ENCODE measurements at regions not wholly inside any gene's neighbourhood (a gene's known extent, or its start where the extent isn't known, plus 50 kb on each side); places are given as distances from the start of the nearest gene placed in this dataset.
A peak's percentile ranks its signal among the peaks of the same experiment; 100 is the strongest.

DNA sequence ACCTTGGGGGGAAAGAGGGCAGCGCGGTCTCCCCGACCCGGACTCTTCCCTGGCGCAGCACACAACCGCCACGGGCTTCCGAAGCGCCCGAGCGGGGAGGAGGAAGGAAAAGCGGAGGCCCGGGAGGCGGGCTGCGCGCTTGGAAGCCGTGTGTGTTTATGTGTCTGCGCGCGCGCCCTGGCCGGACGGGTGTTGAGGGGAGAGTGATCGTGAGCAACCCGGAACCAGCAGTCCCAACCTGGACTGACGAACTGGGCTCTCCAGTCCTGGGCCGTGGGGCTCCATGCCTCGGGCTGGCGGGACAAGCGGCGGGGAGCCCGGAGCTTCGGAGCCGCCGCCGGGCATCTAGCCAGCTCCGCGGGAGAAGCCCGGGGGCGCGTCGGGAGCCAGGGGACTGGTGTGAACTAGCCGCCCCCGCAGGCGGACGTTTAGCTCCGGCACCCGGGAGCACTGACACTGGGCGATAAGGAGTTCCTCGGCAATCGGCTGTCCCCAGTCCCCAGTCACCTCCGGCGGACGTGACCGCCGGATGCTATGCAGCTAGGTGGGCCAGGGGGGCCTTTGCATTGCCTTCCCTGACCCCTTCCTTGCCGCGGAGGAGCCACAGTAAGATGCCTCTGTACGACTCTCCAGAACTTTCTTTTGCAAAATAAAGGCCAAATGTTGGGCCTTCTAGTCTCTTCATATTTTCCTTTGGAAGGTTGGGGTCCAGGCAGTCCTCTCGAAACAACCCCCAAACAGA is 74.8 kb upstream of the BCOR start:
- intact Hi-C loops (cut with micrococcal nuclease) (loop anchor here (1.0 to 10.0 kb wide), 3 partner anchors 417 to 1368 kb away; partner anchors contain the start of gene MID1IP1), dilution Hi-C loops (cut with MboI; ENCODE audit: extremely low pct_ligation_motif_present, low sequenced_read_pairs) (no loop called here)
- H3K4me1 ChIP-seq (ENCODE audit: control insufficient read depth, extremely low read depth, insufficient read depth, low read length), result peaks cover 44% of the 10 kb centered on the region
- peak overlapping the region; percentile 75 for H3K9ac ChIP-seq (replicated peaks; ENCODE audit: extremely low read depth, insufficient read depth, low read length)
- H3K4me2 ChIP-seq (ENCODE audit: insufficient read depth, low read length), result peak overlapping the region; percentile 2
- H3K36me3 ChIP-seq (ENCODE audit: control insufficient read depth in 2 of 2, extremely low read depth in 1 of 2, insufficient read depth in 2 of 2, low read length in 2 of 2), result no peaks in the 10 kb centered on the region
- peak; percentile 88 for FAIRE-seq
- peak; percentile 58 for DNase-seq (ENCODE audit: low read depth, low spot score)
- no peaks in the 10 kb centered on the region for H3K9me3 ChIP-seq (replicated peaks; ENCODE audit: control insufficient read depth, insufficient read depth, low read length)
- no peaks in the 10 kb centered on the region for H3K9me1 ChIP-seq (replicated peaks; ENCODE audit: control insufficient read depth, extremely low read depth, insufficient read depth, low read length)
- peak; percentile 31 for TF ChIP-seq GATA2 (IDR thresholded peaks at IDR 0.05; ENCODE audit: insufficient read depth, insufficient read length, low read depth, low read length)
- peak; percentile 44 for TF ChIP-seq POLR2AphosphoS5 (IDR thresholded peaks at IDR 0.05; ENCODE audit: insufficient read depth, low read depth, low read length)
- TF ChIP-seq, protein P1, sequence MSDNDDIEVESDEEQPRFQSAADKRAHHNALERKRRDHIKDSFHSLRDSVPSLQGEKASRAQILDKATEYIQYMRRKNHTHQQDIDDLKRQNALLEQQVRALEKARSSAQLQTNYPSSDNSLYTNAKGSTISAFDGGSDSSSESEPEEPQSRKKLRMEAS (IDR thresholded peaks at IDR 0.05; ENCODE audit: insufficient read depth, insufficient read length), result no peak
- H4K20me1 ChIP-seq (replicated peaks; ENCODE audit: control insufficient read depth, extremely low read depth, insufficient read depth, low read length), result no peaks in the 10 kb centered on the region
- no peaks in the 10 kb centered on the region for H3K79me2 ChIP-seq (ENCODE audit: control insufficient read depth, insufficient read depth, low read length)
- H3K27me3 ChIP-seq (ENCODE audit: control insufficient read depth in 2 of 2, insufficient read depth in 2 of 2, low read length in 2 of 2), result no peaks in the 10 kb centered on the region
- ChIA-PET CTCF (no interaction called here), POLR2A (interaction anchor here (0.6 kb wide), 1 partner anchor 12 kb away, joined by 3 read pairs; no protein-coding TSS in a partner anchor)
- H3K27ac ChIP-seq (ENCODE audit: insufficient read depth, low read depth, low read length), result peak overlapping the region; percentile 91
- TSS peak; percentile 26 for BruUV-seq (replicated peaks)
- peak overlapping the region; percentile 46 for H2AFZ ChIP-seq (ENCODE audit: low read depth, low read length)
- H3K4me3 ChIP-seq (replicated peaks in 1 of 3; ENCODE audit: insufficient read depth in 1 of 3, low read depth in 1 of 3, low read length in 3 of 3), result peak overlapping the region in 1 of 3 experiments; percentile 28

DNA sequence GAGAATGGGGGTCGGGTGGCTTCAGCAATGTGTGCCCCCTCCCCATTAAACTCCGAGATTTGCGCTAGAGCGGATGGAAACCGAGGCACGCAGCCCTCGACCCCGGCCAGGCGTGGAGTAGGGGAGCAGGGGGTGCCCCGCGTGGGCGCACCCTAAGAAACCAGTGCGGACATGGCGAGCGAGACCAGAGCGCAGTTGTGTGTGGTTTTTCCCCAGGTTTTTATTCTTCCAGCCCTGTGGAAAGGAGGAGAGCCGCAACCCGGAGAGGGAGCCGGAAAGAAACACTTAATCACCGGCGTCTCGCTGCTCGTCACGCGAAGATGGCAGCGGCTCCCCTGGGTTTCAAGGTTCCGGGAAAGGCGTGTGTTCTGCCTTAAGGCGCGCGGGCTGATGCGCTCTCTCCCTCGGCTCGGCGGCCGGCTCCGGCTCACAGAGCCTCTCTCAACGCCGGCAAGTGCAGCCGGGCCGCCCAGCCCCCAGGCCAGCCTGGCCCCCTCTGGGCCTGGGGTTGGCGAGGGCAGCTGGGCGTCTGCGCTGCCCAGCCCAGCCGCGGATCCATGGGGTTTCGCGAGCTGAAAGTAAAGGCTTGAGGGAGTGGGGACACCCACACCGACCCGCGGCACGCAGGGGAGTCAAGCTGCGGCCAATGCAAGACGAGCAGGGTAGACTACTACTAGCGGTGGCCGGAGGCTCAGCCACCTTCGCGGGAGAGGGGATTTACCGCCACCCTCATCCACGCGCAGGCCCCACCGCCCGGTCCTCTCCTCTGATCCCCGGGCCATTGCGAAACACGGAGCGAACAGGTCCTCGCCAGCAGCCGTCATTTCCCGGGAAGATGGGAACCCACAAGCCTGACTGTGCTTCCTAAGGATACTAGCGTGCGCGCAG is 74.0 kb upstream of the BCOR start:
- BruUV-seq (replicated peaks), result TSS peak; percentile 9
- H3K4me2 ChIP-seq (ENCODE audit: insufficient read depth, low read length), result peak overlapping the region; percentile 44
- H3K9ac ChIP-seq (replicated peaks; ENCODE audit: extremely low read depth, insufficient read depth, low read length), result peak overlapping the region; percentile 75
- no peaks in the 10 kb centered on the region for H3K9me1 ChIP-seq (replicated peaks; ENCODE audit: control insufficient read depth, extremely low read depth, insufficient read depth, low read length)
- DNase-seq (ENCODE audit: low read depth, low spot score), result peak; percentile 25
- H3K4me3 ChIP-seq (replicated peaks in 1 of 3; ENCODE audit: insufficient read depth in 1 of 3, low read depth in 1 of 3, low read length in 3 of 3), result peak overlapping the region in 2 of 3 experiments; percentile 1 to 28
- no peaks in the 10 kb centered on the region for H4K20me1 ChIP-seq (replicated peaks; ENCODE audit: control insufficient read depth, extremely low read depth, insufficient read depth, low read length)
- H2AFZ ChIP-seq (ENCODE audit: low read depth, low read length), result peak overlapping the region; percentile 46
- no peaks in the 10 kb centered on the region for H3K36me3 ChIP-seq (ENCODE audit: control insufficient read depth in 2 of 2, extremely low read depth in 1 of 2, insufficient read depth in 2 of 2, low read length in 2 of 2)
- no peaks in the 10 kb centered on the region for H3K27me3 ChIP-seq (ENCODE audit: control insufficient read depth in 2 of 2, insufficient read depth in 2 of 2, low read length in 2 of 2)
- ChIA-PET POLR2A (interaction anchor here (0.6 kb wide), 1 partner anchor 12 kb away, joined by 3 read pairs; no protein-coding TSS in a partner anchor), CTCF (no interaction called here)
- peak; percentile 83 for FAIRE-seq
- H3K79me2 ChIP-seq (ENCODE audit: control insufficient read depth, insufficient read depth, low read length), result no peaks in the 10 kb centered on the region
- TF ChIP-seq FOS (IDR thresholded peaks at IDR 0.05; ENCODE audit: borderline replicate concordance, insufficient read depth, low read length) (no peak), POLR2A (IDR thresholded peaks at IDR 0.05; ENCODE audit: low read depth, low read length) (no peak), GATA2 (IDR thresholded peaks at IDR 0.05; ENCODE audit: insufficient read depth, insufficient read length, low read depth, low read length) (no peak), MYC (IDR thresholded peaks at IDR 0.05; ENCODE audit: low read depth, low read length) (no peak), JUN (IDR thresholded peaks at IDR 0.05; ENCODE audit: borderline replicate concordance, insufficient read depth, insufficient read length, low read depth) (no peak), EZH2 (IDR thresholded peaks at IDR 0.05; ENCODE audit: borderline replicate concordance, low read depth, low read length, severe bottlenecking) (no peak), POLR2AphosphoS5 (IDR thresholded peaks at IDR 0.05; ENCODE audit: insufficient read depth, low read depth, low read length) (no peak)
- TF ChIP-seq, protein P1 (IDR thresholded peaks at IDR 0.05; ENCODE audit: insufficient read depth, insufficient read length), result no peak
- TF ChIP-seq, protein P2, sequence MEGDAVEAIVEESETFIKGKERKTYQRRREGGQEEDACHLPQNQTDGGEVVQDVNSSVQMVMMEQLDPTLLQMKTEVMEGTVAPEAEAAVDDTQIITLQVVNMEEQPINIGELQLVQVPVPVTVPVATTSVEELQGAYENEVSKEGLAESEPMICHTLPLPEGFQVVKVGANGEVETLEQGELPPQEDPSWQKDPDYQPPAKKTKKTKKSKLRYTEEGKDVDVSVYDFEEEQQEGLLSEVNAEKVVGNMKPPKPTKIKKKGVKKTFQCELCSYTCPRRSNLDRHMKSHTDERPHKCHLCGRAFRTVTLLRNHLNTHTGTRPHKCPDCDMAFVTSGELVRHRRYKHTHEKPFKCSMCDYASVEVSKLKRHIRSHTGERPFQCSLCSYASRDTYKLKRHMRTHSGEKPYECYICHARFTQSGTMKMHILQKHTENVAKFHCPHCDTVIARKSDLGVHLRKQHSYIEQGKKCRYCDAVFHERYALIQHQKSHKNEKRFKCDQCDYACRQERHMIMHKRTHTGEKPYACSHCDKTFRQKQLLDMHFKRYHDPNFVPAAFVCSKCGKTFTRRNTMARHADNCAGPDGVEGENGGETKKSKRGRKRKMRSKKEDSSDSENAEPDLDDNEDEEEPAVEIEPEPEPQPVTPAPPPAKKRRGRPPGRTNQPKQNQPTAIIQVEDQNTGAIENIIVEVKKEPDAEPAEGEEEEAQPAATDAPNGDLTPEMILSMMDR (IDR thresholded peaks at IDR 0.05; ENCODE audit: extremely low read depth in 1 of 2, insufficient read depth in 1 of 2, low read depth in 1 of 2, low read length in 2 of 2), result no peak
- peaks cover 47% of the 10 kb centered on the region for H3K4me1 ChIP-seq (ENCODE audit: control insufficient read depth, extremely low read depth, insufficient read depth, low read length)
- peak overlapping the region; percentile 91 for H3K27ac ChIP-seq (ENCODE audit: insufficient read depth, low read depth, low read length)
- intact Hi-C loops (cut with micrococcal nuclease), result loop anchor here (1.0 to 10.0 kb wide), 2 partner anchors 416 to 1367 kb away; partner anchors contain the start of gene MID1IP1
- dilution Hi-C loops (cut with MboI; ENCODE audit: extremely low pct_ligation_motif_present, low sequenced_read_pairs), result no loop called here
- H3K9me3 ChIP-seq (replicated peaks; ENCODE audit: control insufficient read depth, insufficient read depth, low read length), result no peaks in the 10 kb centered on the region

Data from endothelial cell of umbilical vein (primary cell).